Liver (tissue), 8 donors: ENCODE measurements at regions not wholly inside any gene's neighbourhood (a gene's known extent, or its start where the extent isn't known, plus 50 kb on each side); places are given as distances from the start of the nearest gene placed in this dataset.

Experiments
- DNase-seq: peaks from one replicate; pipeline ENCODE4 v3.0.0-alpha.2; 2017; ENCODE audit warnings: low spot score
- H3K27ac ChIP-seq, 2 donors: one replicate each; pipeline ENCODE4 v1.7.0; 2013; ENCODE audit warnings: inconsistent platforms in 2 of 2, low read length in 2 of 2, control low read depth in 1 of 2, low read depth in 1 of 2, mild to moderate bottlenecking in 1 of 2
- H3K27me3 ChIP-seq, 4 donors: one replicate each; pipeline versions ENCODE4 v1.6.1 to v1.7.0; 2013; ENCODE audit warnings: low read length in 3 of 4, inconsistent platforms in 1 of 4, mild to moderate bottlenecking in 1 of 4, moderate library complexity in 1 of 4; ENCODE audit not compliant: control insufficient read depth in 4 of 4, insufficient read depth in 4 of 4
- H3K36me3 ChIP-seq, 4 donors: one replicate each; pipeline versions ENCODE4 v1.6.1 to v1.7.0; 2013; ENCODE audit warnings: low read length in 3 of 4, mild to moderate bottlenecking in 3 of 4, low read depth in 1 of 4, moderate library complexity in 1 of 4; ENCODE audit not compliant: control insufficient read depth in 4 of 4, insufficient read depth in 3 of 4
- H3K4me1 ChIP-seq, 4 donors: one replicate each; pipeline versions ENCODE4 v1.6.1 to v1.7.0; 2013; ENCODE audit warnings: low read length in 3 of 4, mild to moderate bottlenecking in 3 of 4, moderate library complexity in 1 of 4; ENCODE audit not compliant: control insufficient read depth in 4 of 4, insufficient read depth in 4 of 4
- H3K4me3 ChIP-seq, 3 donors: one replicate each; pipeline versions ENCODE4 v1.6.1 to v1.7.0; 2013; ENCODE audit warnings: low read length in 3 of 3, control low read depth in 1 of 3, low read depth in 1 of 3, mild to moderate bottlenecking in 1 of 3
- H3K9ac ChIP-seq, 2 donors: one replicate each; pipeline ENCODE4 v1.7.0; 2013; ENCODE audit warnings: low read length in 2 of 2, mild to moderate bottlenecking in 2 of 2, moderate library complexity in 2 of 2, control low read depth in 1 of 2, low read depth in 1 of 2
- H3K9me3 ChIP-seq, 4 donors: one replicate each; pipeline versions ENCODE4 v1.6.1 to v1.7.0; 2013; ENCODE audit warnings: low read length in 3 of 4; ENCODE audit not compliant: control insufficient read depth in 4 of 4
- ATF3 ChIP-seq: IDR thresholded peaks from 2 replicates; pipeline ENCODE4 v1.6.1; 2016; ENCODE audit warnings: antibody characterized with exemption
- CTCF ChIP-seq: fragments of 150-350 bp; IDR thresholded peaks from 2 replicates; pipeline ENCODE4 v1.5.1; 2017; ENCODE audit warnings: improper control_type of control experiment, low read depth, low read length; ENCODE audit not compliant: missing input control
- EGR1 ChIP-seq, 2 donors: IDR thresholded peaks; 2 replicates each; pipeline ENCODE4 v1.6.1; 2016 to 2018; ENCODE audit warnings: antibody characterized with exemption in 2 of 2, low read depth in 2 of 2
- FOXA1 ChIP-seq: IDR thresholded peaks from 2 replicates; pipeline ENCODE4 v1.6.1; 2016; ENCODE audit warnings: antibody characterized with exemption
- FOXA2 ChIP-seq: IDR thresholded peaks from 2 replicates; pipeline ENCODE4 v1.6.1; 2016; ENCODE audit warnings: antibody characterized with exemption
- GABPA ChIP-seq, 2 donors: IDR thresholded peaks in 1 of 2; conservative IDR thresholded peaks in 1 of 2; 2 replicates each; pipeline ENCODE4 v1.6.1; 2016; ENCODE audit warnings: antibody characterized with exemption in 2 of 2, mild to moderate bottlenecking in 1 of 2, moderate library complexity in 1 of 2
- HNF4A ChIP-seq, 2 donors: conservative IDR thresholded peaks; 2 replicates each; pipeline ENCODE4 v1.6.1; 2016; ENCODE audit warnings: antibody characterized with exemption in 2 of 2, mild to moderate bottlenecking in 2 of 2
- HNF4G ChIP-seq: IDR thresholded peaks from 2 replicates; pipeline ENCODE4 v1.6.1; 2016; ENCODE audit warnings: antibody characterized with exemption
- JUND ChIP-seq, 2 donors: IDR thresholded peaks; 2 replicates each; pipeline ENCODE4 v1.6.1; 2016; ENCODE audit warnings: antibody characterized with exemption in 2 of 2
- MAX ChIP-seq: IDR thresholded peaks from 2 replicates; pipeline ENCODE4 v1.6.1; 2016; ENCODE audit warnings: antibody characterized with exemption
- NR2F2 ChIP-seq: IDR thresholded peaks from 2 replicates; pipeline ENCODE4 v1.6.1; 2016; ENCODE audit warnings: antibody characterized with exemption
- RAD21 ChIP-seq, 2 donors: IDR thresholded peaks; 2 replicates each; pipeline ENCODE4 v1.6.1; 2016; ENCODE audit warnings: antibody characterized with exemption in 2 of 2, mild to moderate bottlenecking in 2 of 2
- REST ChIP-seq: IDR thresholded peaks from 2 replicates; pipeline ENCODE4 v1.6.1; 2016; ENCODE audit warnings: antibody characterized with exemption, mild to moderate bottlenecking
- RXRA ChIP-seq, 2 donors: IDR thresholded peaks; 2 replicates each; pipeline ENCODE4 v1.6.1; 2017 to 2018; ENCODE audit warnings: antibody characterized with exemption in 2 of 2, mild to moderate bottlenecking in 1 of 2
- SP1 ChIP-seq: IDR thresholded peaks from 2 replicates; pipeline ENCODE4 v1.6.1; 2018; ENCODE audit warnings: antibody characterized with exemption, mild to moderate bottlenecking
- TAF1 ChIP-seq: conservative IDR thresholded peaks from 2 replicates; pipeline ENCODE4 v1.6.1; 2016; ENCODE audit warnings: antibody characterized with exemption, mild to moderate bottlenecking
- YY1 ChIP-seq: IDR thresholded peaks from 2 replicates; pipeline ENCODE4 v1.6.1; 2016; ENCODE audit warnings: antibody characterized with exemption, mild to moderate bottlenecking
- ZBTB33 ChIP-seq: IDR thresholded peaks from 2 replicates; pipeline ENCODE4 v1.6.1; 2016; ENCODE audit warnings: antibody characterized with exemption
- WGBS: extraction: QIAGEN DNeasy Blood & Tissue Kit; methylation state at CpG from one replicate; pipeline ENCODE4 v1.1.7; 2013; 5-methylcytosine and 5-hydroxymethylcytosine counted together
- donor health status: healthy.
- donor health status: healthy.
- donor health status: healthy.
- donor health status: healthy.
- donor health status: healthy.

GRCh38 chr1:172760121-172760520, 101.2 kb downstream of the FASLG start:
- Histone ChIP-seq H3K4me1 (no peaks in the 10 kb centered on the region), H3K4me3 (no peak overlapping the region), H3K9ac (no peak overlapping the region), H3K9me3 (no peaks in the 10 kb centered on the region), H3K36me3 (no peaks in the 10 kb centered on the region), H3K27me3 (peaks cover 0 to 3% (median 0%) of the 10 kb centered on the region in 4 donors), H3K27ac (no peak overlapping the region)
- no peak for DNase-seq
- TF ChIP-seq MAX (no peak), FOXA1 (no peak), ZBTB33 (no peak), RAD21 (IDR thresholded peaks at IDR 0.05) (no peak), JUND (IDR thresholded peaks at IDR 0.05) (no peak), TAF1 (no peak), FOXA2 (no peak), ATF3 (no peak), CTCF (no peak)
- 85% methylated on average over 3 of the region's 3 CpGs for whole genome bisulfite sequencing

- TF ChIP-seq ZBTB33 = no peak
- no peak for TF ChIP-seq REST
- TF ChIP-seq SP1 = no peak
- TF ChIP-seq RAD21 (IDR thresholded peaks at IDR 0.05) = no peak
- no peak for TF ChIP-seq EGR1 (IDR thresholded peaks at IDR 0.05; ENCODE audit: low read depth in 2 of 2)
- no peak for TF ChIP-seq YY1
- TF ChIP-seq NR2F2 = no peak
- TF ChIP-seq HNF4A (conservative IDR thresholded peaks at IDR 0.05) = no peak
- no peak for TF ChIP-seq JUND (IDR thresholded peaks at IDR 0.05)
- TF ChIP-seq CTCF = no peak
- no peak for TF ChIP-seq FOXA1
- no peak for TF ChIP-seq HNF4G
- TF ChIP-seq RXRA (IDR thresholded peaks at IDR 0.05) = no peak
- TF ChIP-seq GABPA (IDR thresholded peaks at IDR 0.05 in 1 of 2, conservative IDR thresholded peaks at IDR 0.05 in 1 of 2) = no peak
- TF ChIP-seq MAX = no peak
- no peak for TF ChIP-seq TAF1
- H3K27me3 ChIP-seq = no peaks in the 10 kb centered on the region
- no peak overlapping the region for H3K27ac ChIP-seq
- DNase-seq = no peak
- no peaks in the 10 kb centered on the region for H3K36me3 ChIP-seq
- no peak overlapping the region for H3K9ac ChIP-seq
- 86% methylated on average over 3 of the region's 3 CpGs for WGBS
- no peak overlapping the region for H3K4me3 ChIP-seq
- no peaks in the 10 kb centered on the region for H3K9me3 ChIP-seq
- H3K4me1 ChIP-seq = no peaks in the 10 kb centered on the region
Measured at GRCh38 chr1:172761581-172762486, 102.9 kb downstream of the FASLG start.
